ENCODE measurements at regions not wholly inside any gene's neighbourhood (a gene's known extent, or its start where the extent isn't known, plus 50 kb on each side); places are given as distances from the start of the nearest gene placed in this dataset.

- TF ChIP-seq POLR2AphosphoS5 (IDR thresholded peaks at IDR 0.05; ENCODE audit: low read depth, low read length) (no peak), POLR2A (IDR thresholded peaks at IDR 0.05; ENCODE audit: low read depth, low read length) (no peak), PAX5 (IDR thresholded peaks at IDR 0.05; ENCODE audit: insufficient read depth, low read length, severe bottlenecking) (no peak), TAF1 (IDR thresholded peaks at IDR 0.05; ENCODE audit: low read depth, low read length) (no peak), SPI1 (IDR thresholded peaks at IDR 0.05; ENCODE audit: low read depth, low read length) (no peak)
Measured at GRCh38 chr17:27109346-27109745, 184.6 kb upstream of the WSB1 start.

Data from GM12891 (cell line).